Stomach (tissue), 8 donors: ENCODE measurements at regions not wholly inside any gene's neighbourhood (a gene's known extent, or its start where the extent isn't known, plus 50 kb on each side); places are given as distances from the start of the nearest gene placed in this dataset.

Experiments
- DNase-seq, 2 donors: peaks; one replicate each; pipeline versions ENCODE4 v3.0.0 to v3.0.0-alpha.2; 2013 to 2019
- H3K27ac ChIP-seq, 5 donors: fragments of 200-600 bp in 4 of 5; sonication (generic) in 4 of 5; one replicate each; pipeline ENCODE4 v1.5.1; 2013 to 2019; ENCODE audit warnings: mild to moderate bottlenecking in 1 of 5, moderate library complexity in 1 of 5
- H3K27me3 ChIP-seq, 3 donors: fragments of 200-600 bp; sonication (generic); one replicate each; pipeline ENCODE4 v1.5.1; 2017 to 2019; ENCODE audit warnings: mixed run types in 1 of 3
- H3K36me3 ChIP-seq, 4 donors: fragments of 200-600 bp; sonication (generic); 1 replicate in 3 of 4; 2 replicates in 1 of 4; pipeline ENCODE4 v1.5.1; 2016 to 2019
- H3K4me1 ChIP-seq, 4 donors: fragments of 200-600 bp; sonication (generic); one replicate each; pipeline ENCODE4 v1.5.1; 2016 to 2019
- H3K4me3 ChIP-seq, 4 donors: fragments of 200-600 bp; sonication (generic) in 3 of 4; one replicate each; pipeline ENCODE4 v1.5.1; 2016 to 2019; ENCODE audit warnings: mild to moderate bottlenecking in 1 of 4
- H3K9me3 ChIP-seq, 4 donors: fragments of 200-600 bp; sonication (generic); one replicate each; pipeline ENCODE4 v1.5.1; 2016 to 2019
- CTCF ChIP-seq, 7 experiments: fragments of 450-650 bp in 4 of 7; fragments of 200-600 bp in 3 of 7; sonication (generic) in 3 of 7; IDR thresholded peaks; one replicate each; pipeline ENCODE4 v1.5.1; 2016 to 2019; ENCODE audit warnings: antibody characterized with exemption in 7 of 7, control low read depth in 2 of 7, mild to moderate bottlenecking in 1 of 7
- EP300 ChIP-seq: sonication (generic); formaldehyde crosslinking; IDR thresholded peaks from one replicate; pipeline ENCODE4 v1.6.1; 2017; ENCODE audit warnings: antibody characterized with exemption
- POLR2A ChIP-seq, 4 donors: fragments of 450-650 bp; IDR thresholded peaks; one replicate each; pipeline ENCODE4 v1.6.1; 2016; ENCODE audit warnings: antibody characterized with exemption in 4 of 4, control low read depth in 2 of 4, mild to moderate bottlenecking in 1 of 4, moderate library complexity in 1 of 4
- POLR2AphosphoS5 ChIP-seq, 3 donors: sonication (generic); formaldehyde crosslinking; IDR thresholded peaks; one replicate each; pipeline ENCODE4 v1.6.1; 2016; ENCODE audit warnings: antibody characterized with exemption in 3 of 3
- WGBS, 5 donors: extraction: QIAGEN DNeasy Blood & Tissue Kit in 3 of 5; methylation state at CpG; one replicate each; pipeline versions ENCODE4 v1.1.5 to v1.1.7; 2013 to 2018; 5-methylcytosine and 5-hydroxymethylcytosine counted together
- intact Hi-C: fragments of 100-400 bp; cut with DNase I; formaldehyde crosslinking; loops from one replicate; pipeline ENCODE4 v1.15.1; 2023; ENCODE audit warnings: low total_unique reads
- donor health status: healthy with polysubstance abuse.
- donor health status: Bipolar disorder and iron deficiency.
- donor health status: healthy.

GRCh38 chr7:17699696-17700095 is 240.6 kb downstream of the SNX13 start:
- intact Hi-C loops: no loop called here
- Histone ChIP-seq H3K27ac (no peak overlapping the region), H3K27me3 (no peaks in the 10 kb centered on the region), H3K4me1 (peaks cover 0 to 3% (median 0%) of the 10 kb centered on the region in 4 donors), H3K9me3 (peaks cover 6 to 32% (median 24%) of the 10 kb centered on the region in 4 donors), H3K4me3 (no peak overlapping the region), H3K36me3 (no peaks in the 10 kb centered on the region)
- DNase-seq: no peak
- no peak for TF ChIP-seq EP300
- TF ChIP-seq CTCF (IDR thresholded peaks at IDR 0.05): no peak
- no peak for TF ChIP-seq POLR2AphosphoS5 (IDR thresholded peaks at IDR 0.05)
- TF ChIP-seq POLR2A (IDR thresholded peaks at IDR 0.05): no peak

- H3K27ac ChIP-seq: no peak overlapping the region
- no peaks in the 10 kb centered on the region for H3K36me3 ChIP-seq
- intact Hi-C loops: no loop called here
- no peaks in the 10 kb centered on the region for H3K27me3 ChIP-seq
- TF ChIP-seq CTCF (IDR thresholded peaks at IDR 0.05) (no peak), EP300 (no peak), POLR2A (IDR thresholded peaks at IDR 0.05) (no peak), POLR2AphosphoS5 (IDR thresholded peaks at IDR 0.05) (no peak)
- no peak overlapping the region for H3K4me3 ChIP-seq
- peaks cover 0 to 3% (median 0%) of the 10 kb centered on the region in 4 donors for H3K4me1 ChIP-seq
- 49 to 94% (median 66%) methylated on average over 3 of the region's 3 CpGs for WGBS, 5 donors
- H3K9me3 ChIP-seq: peaks cover 6 to 32% (median 24%) of the 10 kb centered on the region in 4 donors
- no peak for DNase-seq
These were observed 240.2 kb downstream of the SNX13 start for GRCh38 chr7:17700138-17700537.

GRCh38 chr7:17706275-17706674 is 234.0 kb downstream of the SNX13 start:
- no peak for DNase-seq
- Histone ChIP-seq H3K4me1 (no peaks in the 10 kb centered on the region), H3K9me3 (no peaks in the 10 kb centered on the region), H3K27ac (no peak overlapping the region), H3K4me3 (no peak overlapping the region), H3K36me3 (no peaks in the 10 kb centered on the region), H3K27me3 (no peaks in the 10 kb centered on the region)
- intact Hi-C loops: no loop called here
- TF ChIP-seq POLR2A (IDR thresholded peaks at IDR 0.05): no peak
- TF ChIP-seq EP300: no peak
- TF ChIP-seq CTCF (IDR thresholded peaks at IDR 0.05): no peak
- no peak for TF ChIP-seq POLR2AphosphoS5 (IDR thresholded peaks at IDR 0.05)
- 52 to 66% (median 61%) methylated on average over 4 of the region's 4 CpGs for WGBS, 5 donors

- no peaks in the 10 kb centered on the region for H3K4me1 ChIP-seq
- H3K27me3 ChIP-seq: no peaks in the 10 kb centered on the region
- H3K9me3 ChIP-seq: no peaks in the 10 kb centered on the region
- H3K4me3 ChIP-seq: no peak overlapping the region
- no peaks in the 10 kb centered on the region for H3K36me3 ChIP-seq
- TF ChIP-seq POLR2AphosphoS5 (IDR thresholded peaks at IDR 0.05): no peak
- peak in 4 of 7 experiments; percentile 23 to 48 (median 36) for TF ChIP-seq CTCF (IDR thresholded peaks at IDR 0.05)
- WGBS, 5 donors: 11 to 32% (median 17%) methylated on average over 3 of the region's 3 CpGs
- DNase-seq: peak; percentile 42 to 81
- no peak overlapping the region for H3K27ac ChIP-seq
- intact Hi-C loops: no loop called here
These were observed 233.6 kb downstream of the SNX13 start for GRCh38 chr7:17706734-17707133.
